Mucosa of descending colon (tissue), 3 donors: ENCODE measurements at regions not wholly inside any gene's neighbourhood (a gene's known extent, or its start where the extent isn't known, plus 50 kb on each side); places are given as distances from the start of the nearest gene placed in this dataset.

Experiments
- ATAC-seq: fragments of 200-7000 bp; cut with Tn5 transposase; one replicate; pipeline ENCODE4 v1.9.1; 2020; ENCODE audit warnings: mild to moderate bottlenecking, moderate library complexity
- DNase-seq, 3 donors: peaks; one replicate each; pipeline ENCODE4 v3.0.0-alpha.2; 2020
- H3K36me3 ChIP-seq: fragments of 200-600 bp; one replicate; pipeline ENCODE4 v1.8.0; 2021; ENCODE audit warnings: low read depth, mild to moderate bottlenecking
- H3K4me1 ChIP-seq: fragments of 200-600 bp; one replicate; pipeline ENCODE4 v1.8.0; 2021; ENCODE audit warnings: low read depth, mild to moderate bottlenecking
- H3K4me3 ChIP-seq: fragments of 200-600 bp; one replicate; pipeline ENCODE4 v1.8.0; 2021; ENCODE audit warnings: mild to moderate bottlenecking
- H3K9me3 ChIP-seq: fragments of 200-600 bp; one replicate; pipeline ENCODE4 v1.8.0; 2021; ENCODE audit warnings: mild to moderate bottlenecking
- intact Hi-C, 2 donors: fragments of 100-400 bp; cut with DNase I in 1 of 2; cut with micrococcal nuclease in 1 of 2; formaldehyde crosslinking; loops; one replicate each; pipeline versions ENCODE4 v1.11.0 to v1.11.1; 2022; cut with DNase I, micrococcal nuclease
- TF ChIP-seq, protein P1 (sequence below): fragments of 200-600 bp; IDR thresholded peaks from one replicate; pipeline ENCODE4 v1.8.0; 2022; ENCODE audit warnings: antibody characterized with exemption, mild to moderate bottlenecking
- donor health status: DM: no; HTN: no; CAD: no; lungs with moderate emphysema.
- donor health status: DM: no; HTN: no; CAD: no.
- donor health status: DM: no; HTN: yes; CAD: no.

DNA sequence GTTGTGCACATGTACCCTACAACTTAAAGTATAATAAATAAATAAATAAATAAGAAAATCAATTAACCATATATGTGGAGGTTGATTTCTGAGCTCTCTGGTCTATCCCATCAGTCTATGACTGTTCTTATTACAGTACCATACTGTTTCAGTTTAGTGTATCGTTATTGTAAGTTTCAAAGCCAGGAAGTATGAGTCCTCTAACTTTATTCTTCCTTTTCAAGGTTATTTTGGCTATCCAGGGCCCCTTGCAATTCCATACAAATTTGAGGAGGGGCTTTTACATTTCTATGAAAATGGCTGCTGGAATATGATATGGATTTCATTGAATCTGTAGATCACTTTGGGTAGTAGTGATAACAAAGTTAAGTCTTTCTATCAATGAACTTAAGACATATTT, 96.9 kb upstream of the BCL9 start:
- H3K4me3 ChIP-seq: no peak overlapping the region
- TF ChIP-seq, protein P1, sequence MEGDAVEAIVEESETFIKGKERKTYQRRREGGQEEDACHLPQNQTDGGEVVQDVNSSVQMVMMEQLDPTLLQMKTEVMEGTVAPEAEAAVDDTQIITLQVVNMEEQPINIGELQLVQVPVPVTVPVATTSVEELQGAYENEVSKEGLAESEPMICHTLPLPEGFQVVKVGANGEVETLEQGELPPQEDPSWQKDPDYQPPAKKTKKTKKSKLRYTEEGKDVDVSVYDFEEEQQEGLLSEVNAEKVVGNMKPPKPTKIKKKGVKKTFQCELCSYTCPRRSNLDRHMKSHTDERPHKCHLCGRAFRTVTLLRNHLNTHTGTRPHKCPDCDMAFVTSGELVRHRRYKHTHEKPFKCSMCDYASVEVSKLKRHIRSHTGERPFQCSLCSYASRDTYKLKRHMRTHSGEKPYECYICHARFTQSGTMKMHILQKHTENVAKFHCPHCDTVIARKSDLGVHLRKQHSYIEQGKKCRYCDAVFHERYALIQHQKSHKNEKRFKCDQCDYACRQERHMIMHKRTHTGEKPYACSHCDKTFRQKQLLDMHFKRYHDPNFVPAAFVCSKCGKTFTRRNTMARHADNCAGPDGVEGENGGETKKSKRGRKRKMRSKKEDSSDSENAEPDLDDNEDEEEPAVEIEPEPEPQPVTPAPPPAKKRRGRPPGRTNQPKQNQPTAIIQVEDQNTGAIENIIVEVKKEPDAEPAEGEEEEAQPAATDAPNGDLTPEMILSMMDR: no peak
- DNase-seq (no peak), ATAC-seq (no peak)
- H3K4me1 ChIP-seq: no peaks in the 10 kb centered on the region
- peaks cover 21% of the 10 kb centered on the region for H3K9me3 ChIP-seq
- intact Hi-C loops: no loop called here
- H3K36me3 ChIP-seq: no peaks in the 10 kb centered on the region

DNA sequence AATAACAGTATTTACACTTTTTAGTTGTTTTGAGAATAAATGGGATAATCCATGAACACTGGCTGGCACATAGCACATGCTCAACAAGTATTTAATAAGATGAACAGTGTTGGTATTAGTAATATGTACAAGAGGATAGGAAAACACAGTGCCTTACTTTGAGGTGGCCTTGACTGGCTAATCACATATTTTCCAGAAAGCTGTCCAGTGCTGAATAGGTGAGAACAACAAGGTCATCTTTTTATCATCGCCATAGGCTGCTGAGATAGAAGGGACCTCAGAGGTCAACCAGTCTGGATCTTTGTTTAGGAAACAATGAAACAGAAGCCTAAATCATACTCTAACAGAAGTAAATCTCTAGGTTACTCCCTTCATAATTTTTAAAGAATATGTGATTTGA, 89.7 kb upstream of the BCL9 start:
- no peak for DNase-seq
- Histone ChIP-seq H3K36me3 (no peaks in the 10 kb centered on the region), H3K4me1 (no peaks in the 10 kb centered on the region), H3K9me3 (no peaks in the 10 kb centered on the region), H3K4me3 (no peak overlapping the region)
- intact Hi-C loops: no loop called here
- TF ChIP-seq, protein P1: no peak
- no peak for ATAC-seq

DNA sequence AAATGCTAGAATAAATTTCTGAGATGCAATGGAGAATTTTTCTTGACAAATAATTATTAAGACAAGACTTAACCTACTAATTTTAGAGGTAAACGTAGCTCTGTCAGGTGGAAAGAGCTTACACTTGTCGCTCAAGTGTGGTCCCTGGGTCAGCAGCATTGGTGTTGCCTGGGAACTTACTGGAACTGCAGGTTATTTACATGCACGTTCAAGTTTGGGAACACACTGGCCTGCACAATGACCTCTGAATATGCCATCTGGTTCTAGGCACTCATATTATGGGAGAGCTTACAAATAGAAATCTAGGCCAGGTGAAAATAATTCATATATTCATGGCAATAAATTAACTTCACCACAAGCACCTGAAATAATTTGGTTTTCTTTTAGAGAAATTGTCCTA, 88.5 kb upstream of the BCL9 start:
- intact Hi-C loops: no loop called here
- Histone ChIP-seq H3K9me3 (no peaks in the 10 kb centered on the region), H3K4me3 (no peak overlapping the region), H3K4me1 (no peaks in the 10 kb centered on the region), H3K36me3 (no peaks in the 10 kb centered on the region)
- no peak for ATAC-seq
- DNase-seq: no peak
- TF ChIP-seq, protein P1: no peak

DNA sequence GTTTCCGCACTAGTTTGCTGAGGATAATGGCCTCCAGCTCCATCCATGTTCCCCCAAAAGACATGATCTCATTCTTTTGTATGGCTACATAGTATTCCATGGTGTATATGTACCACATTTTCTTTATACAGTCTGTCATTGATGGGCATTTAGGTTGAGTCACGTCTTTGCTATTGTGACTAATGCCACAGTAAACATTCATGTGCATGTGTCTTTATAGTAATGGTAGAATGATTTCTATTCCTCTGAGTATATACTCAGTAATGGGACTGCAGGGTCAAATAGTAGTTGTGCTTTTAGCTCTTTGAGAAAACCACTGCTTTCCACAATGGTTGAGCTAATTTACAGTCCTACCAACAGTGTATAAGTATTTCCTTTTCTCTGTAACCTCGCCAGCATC, 78.3 kb upstream of the BCL9 start:
- no peaks in the 10 kb centered on the region for H3K36me3 ChIP-seq
- DNase-seq (no peak), ATAC-seq (no peak)
- TF ChIP-seq, protein P1: no peak
- no peaks in the 10 kb centered on the region for H3K4me1 ChIP-seq
- H3K4me3 ChIP-seq: no peak overlapping the region
- intact Hi-C loops: no loop called here
- H3K9me3 ChIP-seq: peaks cover 6% of the 10 kb centered on the region

DNA sequence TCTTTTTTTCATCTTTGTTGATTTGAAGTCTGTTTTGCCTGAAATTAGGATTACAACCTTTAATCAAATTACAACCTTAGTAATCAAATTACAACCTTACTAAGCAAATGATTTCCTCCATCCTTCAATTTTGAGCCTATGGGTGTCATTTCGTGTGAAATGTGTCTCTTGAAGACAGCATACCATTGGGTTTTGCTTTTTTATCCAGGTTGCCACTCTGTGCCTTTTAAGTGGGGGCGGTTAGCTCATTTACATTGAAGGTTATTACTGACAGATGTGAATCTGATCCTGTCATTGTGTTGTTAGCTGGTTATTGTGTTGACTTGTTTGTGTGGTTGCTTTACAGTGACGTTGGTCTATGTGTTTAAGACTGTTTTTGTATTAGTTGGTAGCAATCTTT, 74.8 kb upstream of the BCL9 start:
- DNase-seq: no peak
- no peak for ATAC-seq
- Histone ChIP-seq H3K36me3 (no peaks in the 10 kb centered on the region), H3K4me3 (no peak overlapping the region), H3K4me1 (no peaks in the 10 kb centered on the region), H3K9me3 (peaks cover 6% of the 10 kb centered on the region)
- TF ChIP-seq, protein P1: no peak
- intact Hi-C loops: no loop called here

DNA sequence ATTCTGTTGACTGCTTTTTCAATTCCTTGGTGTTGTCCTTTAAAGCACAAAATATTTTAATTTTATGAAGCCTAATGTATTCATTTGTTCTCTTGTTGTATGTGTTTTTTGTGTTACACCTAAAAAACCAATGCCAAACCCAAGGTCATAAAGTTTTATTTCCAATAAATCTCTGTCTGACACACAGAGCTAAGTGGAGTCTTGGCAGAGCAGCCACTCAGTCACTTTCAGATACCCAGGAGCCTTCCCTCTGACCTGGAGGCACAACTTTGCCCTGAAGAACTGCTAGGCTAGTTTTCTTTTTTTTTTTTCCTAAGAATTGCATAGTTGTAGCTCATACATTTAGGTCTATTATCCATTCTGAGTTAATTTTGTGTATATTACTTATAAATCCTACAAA, 71.2 kb upstream of the BCL9 start:
- H3K4me1 ChIP-seq: no peaks in the 10 kb centered on the region
- intact Hi-C loops: no loop called here
- H3K9me3 ChIP-seq: peaks cover 6% of the 10 kb centered on the region
- TF ChIP-seq, protein P1: no peak
- no peaks in the 10 kb centered on the region for H3K36me3 ChIP-seq
- H3K4me3 ChIP-seq: no peak overlapping the region
- peak in 1 of 3 donors; percentile 13 for DNase-seq
- peak; percentile 72 for ATAC-seq
